ENCODE measurements at regions not wholly inside any gene's neighbourhood (a gene's known extent, or its start where the extent isn't known, plus 50 kb on each side); places are given as distances from the start of the nearest gene placed in this dataset.
"Not testable (repeated sequence)": the region's sequence is repeated elsewhere in the genome, so short reads cannot be mapped to it uniquely, and the experiment has no call there.

DNA sequence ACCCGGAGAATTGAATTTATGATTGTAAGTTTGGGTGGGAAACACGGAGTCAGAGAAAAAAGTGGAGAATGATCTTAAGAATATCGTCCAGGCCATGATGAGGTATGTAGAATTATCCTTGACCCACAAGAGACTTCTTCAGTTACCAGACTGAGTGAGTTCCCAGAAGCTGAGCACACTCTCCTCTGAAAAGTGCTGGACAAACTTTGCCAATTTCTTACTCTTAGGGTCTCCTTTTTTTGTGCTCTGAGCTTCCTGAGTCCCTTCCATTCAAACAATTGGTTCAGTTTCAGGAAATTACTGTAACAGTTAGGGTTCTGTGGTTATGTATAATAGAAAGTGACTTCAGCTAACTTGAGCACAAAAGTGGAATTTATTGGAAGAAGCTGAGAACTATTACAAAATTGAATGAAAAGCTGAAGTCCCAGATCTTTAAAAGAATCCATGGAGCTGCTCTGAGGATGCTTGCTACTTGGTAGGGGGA, 50.6 kb upstream of the EHBP1 start:
- H3K4me1 ChIP-seq (ENCODE audit: control insufficient read depth, insufficient read depth, low read length, poor library complexity, severe bottlenecking), result no peaks in the 10 kb centered on the region
- H3K4me3 ChIP-seq (ENCODE audit: extremely low read depth, insufficient read depth, low read length, poor library complexity, severe bottlenecking), result no peak overlapping the region
- no peak overlapping the region for H3K27ac ChIP-seq (ENCODE audit: low read depth, low read length, severe bottlenecking)
- H3K9me3 ChIP-seq (ENCODE audit: control insufficient read depth, low read length), result no peaks in the 10 kb centered on the region
- H3K36me3 ChIP-seq (ENCODE audit: control insufficient read depth, insufficient read depth, low read length), result no peaks in the 10 kb centered on the region
- WGBS, 2 experiments (ENCODE audit: insufficient coverage in 2 of 2), result 80% methylated on average over 1 of the region's 3 CpGs; no CpG with 5 or more reads in 1 of the 2 experiments

DNA sequence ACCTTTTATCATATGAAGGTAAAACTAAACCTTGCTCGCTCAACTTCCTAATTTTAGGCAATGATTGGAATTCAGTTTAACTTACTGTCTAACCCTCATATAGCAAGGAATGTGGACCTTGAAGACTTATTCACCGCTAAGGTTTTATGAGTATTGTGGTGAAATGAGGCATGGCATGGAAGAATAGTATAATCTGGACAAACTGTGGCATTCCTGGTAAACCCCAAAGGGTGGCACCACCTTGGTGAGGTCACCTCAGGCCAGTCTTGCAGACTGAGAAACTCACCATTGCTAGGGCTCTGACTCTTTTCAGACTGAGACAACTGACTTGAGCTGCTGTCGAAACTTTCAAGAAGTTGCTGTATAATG, 51.1 kb upstream of the EHBP1 start:
- Histone ChIP-seq H3K36me3 (ENCODE audit: control insufficient read depth, insufficient read depth, low read length) (no peaks in the 10 kb centered on the region), H3K4me3 (ENCODE audit: extremely low read depth, insufficient read depth, low read length, poor library complexity, severe bottlenecking) (no peak overlapping the region), H3K27ac (ENCODE audit: low read depth, low read length, severe bottlenecking) (no peak overlapping the region), H3K4me1 (ENCODE audit: control insufficient read depth, insufficient read depth, low read length, poor library complexity, severe bottlenecking) (no peaks in the 10 kb centered on the region), H3K9me3 (ENCODE audit: control insufficient read depth, low read length) (no peaks in the 10 kb centered on the region)
- 100% methylated on average over 1 of the region's 3 CpGs for WGBS, 2 experiments (ENCODE audit: insufficient coverage in 2 of 2)

DNA sequence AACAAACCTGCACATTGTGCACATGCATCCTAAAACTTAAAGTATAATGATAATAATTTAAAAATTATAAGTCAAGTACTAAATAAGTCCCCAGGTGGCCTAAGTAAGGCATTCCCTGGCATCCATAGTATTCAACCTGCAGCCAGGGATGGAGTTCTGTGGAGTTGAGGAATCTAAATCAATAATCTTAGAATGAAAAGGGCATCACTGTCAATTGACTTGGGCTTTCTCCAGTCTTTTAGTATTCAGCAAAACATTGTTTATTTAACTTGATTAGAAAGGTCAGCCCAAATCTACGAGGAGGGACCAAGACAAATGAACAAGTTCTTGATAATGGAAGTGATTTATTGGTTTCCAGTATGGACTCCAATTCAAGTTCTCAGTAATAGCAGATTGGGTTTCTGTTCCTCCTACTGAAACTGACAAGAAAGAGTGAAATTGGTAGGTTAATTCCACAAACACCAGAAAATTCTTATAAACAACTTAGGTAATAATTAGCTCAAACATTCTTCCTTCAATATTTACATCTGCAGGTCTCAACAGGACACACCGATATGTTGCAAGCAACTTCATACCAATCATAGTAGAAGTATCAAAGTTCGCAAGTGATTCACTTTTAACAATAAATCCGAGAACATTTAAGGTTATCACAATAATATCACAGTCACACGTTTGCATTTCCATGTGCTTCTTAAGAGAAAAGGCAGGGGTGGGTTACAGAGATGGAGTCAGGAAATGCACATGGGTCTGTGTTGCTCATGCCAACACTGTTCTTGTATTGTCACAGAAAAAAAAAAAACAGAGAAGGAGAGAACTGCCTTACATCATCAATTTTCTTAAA, 51.7 kb upstream of the EHBP1 start:
- 100% methylated on average over 1 to 2 of the region's 5 CpGs for WGBS, 2 experiments (ENCODE audit: insufficient coverage in 2 of 2)
- no peak overlapping the region for H3K4me3 ChIP-seq (ENCODE audit: extremely low read depth, insufficient read depth, low read length, poor library complexity, severe bottlenecking)
- no peaks in the 10 kb centered on the region for H3K9me3 ChIP-seq (ENCODE audit: control insufficient read depth, low read length)
- H3K4me1 ChIP-seq (ENCODE audit: control insufficient read depth, insufficient read depth, low read length, poor library complexity, severe bottlenecking), result no peaks in the 10 kb centered on the region
- H3K27ac ChIP-seq (ENCODE audit: low read depth, low read length, severe bottlenecking), result no peak overlapping the region
- H3K36me3 ChIP-seq (ENCODE audit: control insufficient read depth, insufficient read depth, low read length), result no peaks in the 10 kb centered on the region

DNA sequence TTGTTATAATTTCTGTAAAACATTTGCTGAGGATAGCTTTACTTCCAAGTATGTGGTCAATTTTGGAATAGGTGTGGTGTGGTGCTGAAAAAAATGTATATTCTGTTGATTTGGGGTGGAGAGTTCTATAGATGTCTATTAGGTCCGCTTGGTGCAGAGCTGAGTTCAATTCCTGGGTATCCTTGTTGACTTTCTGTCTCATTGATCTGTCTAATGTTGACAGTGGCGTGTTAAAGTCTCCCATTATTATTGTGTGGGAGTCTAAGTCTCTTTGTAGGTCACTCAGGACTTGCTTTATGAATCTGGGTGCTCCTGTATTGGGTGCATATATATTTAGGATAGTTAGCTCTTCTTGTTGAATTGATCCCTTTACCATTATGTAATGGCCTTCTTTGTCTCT, 56.4 kb upstream of the EHBP1 start:
- H3K4me1 ChIP-seq (ENCODE audit: control insufficient read depth, insufficient read depth, low read length, poor library complexity, severe bottlenecking); H3K9me3 ChIP-seq (ENCODE audit: control insufficient read depth, low read length); H3K36me3 ChIP-seq (ENCODE audit: control insufficient read depth, insufficient read depth, low read length); H3K27ac ChIP-seq (ENCODE audit: low read depth, low read length, severe bottlenecking); H3K4me3 ChIP-seq (ENCODE audit: extremely low read depth, insufficient read depth, low read length, poor library complexity, severe bottlenecking): not testable (repeated sequence)
- no CpG with 5 or more reads among the region's 2 CpGs for WGBS, 2 experiments (ENCODE audit: insufficient coverage in 2 of 2)

DNA sequence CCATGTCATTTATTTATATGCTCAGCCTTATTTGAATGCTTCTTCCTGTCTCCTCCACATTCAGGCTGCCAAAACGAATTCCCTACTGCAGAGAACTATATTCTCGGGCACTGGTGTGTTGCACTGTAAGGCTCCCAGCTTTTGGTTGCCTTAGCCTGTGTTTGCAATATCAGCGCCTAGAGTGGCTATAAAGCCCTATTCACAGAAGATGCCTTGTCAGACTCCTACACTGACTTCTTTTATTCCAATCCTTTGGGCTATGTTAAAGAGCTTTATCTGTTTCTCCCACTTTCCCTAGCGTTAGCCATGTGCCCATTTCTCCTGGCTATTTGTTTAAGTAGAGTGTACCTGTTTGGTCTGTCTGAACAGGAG, 62.4 kb upstream of the EHBP1 start:
- Histone ChIP-seq H3K4me3 (ENCODE audit: extremely low read depth, insufficient read depth, low read length, poor library complexity, severe bottlenecking) (no peak overlapping the region), H3K27ac (ENCODE audit: low read depth, low read length, severe bottlenecking) (no peak overlapping the region), H3K4me1 (ENCODE audit: control insufficient read depth, insufficient read depth, low read length, poor library complexity, severe bottlenecking) (no peaks in the 10 kb centered on the region), H3K9me3 (ENCODE audit: control insufficient read depth, low read length) (no peaks in the 10 kb centered on the region), H3K36me3 (ENCODE audit: control insufficient read depth, insufficient read depth, low read length) (no peaks in the 10 kb centered on the region)
- WGBS, 2 experiments (ENCODE audit: insufficient coverage in 2 of 2), result 50 to 60% methylated on average over 1 to 2 of the region's 4 CpGs

DNA sequence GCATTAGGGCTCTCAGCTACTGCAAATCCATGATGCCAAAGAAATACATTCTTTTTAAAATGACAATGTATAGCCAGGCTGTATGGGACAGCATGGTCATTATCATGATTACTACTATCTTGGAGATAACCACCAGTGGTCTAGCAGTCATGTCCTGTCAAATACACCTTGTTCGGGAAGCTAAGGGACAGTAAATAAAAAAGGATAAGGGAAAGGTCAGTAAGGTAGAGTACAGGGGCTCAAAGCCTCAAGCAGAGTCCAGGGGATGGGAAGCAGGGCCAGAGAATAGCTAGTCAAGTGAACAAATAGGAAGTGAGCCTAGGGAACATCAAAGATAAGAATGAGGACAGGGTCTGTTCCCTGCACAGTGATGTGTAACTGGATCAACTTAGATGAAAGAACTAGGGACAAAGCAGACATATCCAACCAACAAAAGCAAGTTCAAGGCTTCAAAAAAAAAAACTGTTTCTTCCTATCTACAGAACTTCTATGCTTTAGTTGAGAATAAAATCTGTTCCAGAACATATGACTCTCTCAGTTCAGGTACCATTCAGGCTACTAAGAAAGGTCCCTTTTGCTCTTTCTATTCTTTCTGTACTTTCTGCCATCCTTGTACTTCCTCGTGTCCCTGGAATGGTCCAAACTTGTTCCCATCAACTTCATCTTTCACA, 62.9 kb upstream of the EHBP1 start:
- Histone ChIP-seq H3K4me1 (ENCODE audit: control insufficient read depth, insufficient read depth, low read length, poor library complexity, severe bottlenecking) (no peaks in the 10 kb centered on the region), H3K36me3 (ENCODE audit: control insufficient read depth, insufficient read depth, low read length) (no peaks in the 10 kb centered on the region), H3K9me3 (ENCODE audit: control insufficient read depth, low read length) (no peaks in the 10 kb centered on the region), H3K27ac (ENCODE audit: low read depth, low read length, severe bottlenecking) (no peak overlapping the region), H3K4me3 (ENCODE audit: extremely low read depth, insufficient read depth, low read length, poor library complexity, severe bottlenecking) (no peak overlapping the region)
- 76 to 91% methylated on average over 1 to 2 of the region's 2 CpGs for WGBS, 2 experiments (ENCODE audit: insufficient coverage in 2 of 2)

DNA sequence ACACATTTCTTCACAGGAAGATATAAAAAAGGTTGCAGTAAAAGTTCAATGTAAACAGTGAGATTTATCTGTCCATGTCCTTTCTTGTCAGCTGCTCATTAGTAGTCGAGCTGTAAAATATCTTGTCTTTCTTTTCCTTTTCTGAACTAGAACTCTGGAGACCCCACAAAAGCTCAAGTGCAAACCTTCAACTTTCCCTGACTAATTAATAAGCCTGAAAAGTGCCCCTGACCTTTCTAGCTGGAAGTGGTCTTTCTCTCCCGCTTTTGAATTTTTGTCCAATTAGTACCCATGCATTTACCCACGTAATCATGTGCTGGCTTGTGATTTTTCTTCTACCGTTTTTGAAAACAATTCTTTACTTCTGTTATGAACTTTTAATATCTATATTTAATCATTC, 63.6 kb upstream of the EHBP1 start:
- WGBS, 2 experiments (ENCODE audit: insufficient coverage in 2 of 2), result 63 to 100% methylated on average over 1 to 2 of the region's 4 CpGs
- Histone ChIP-seq H3K4me1 (ENCODE audit: control insufficient read depth, insufficient read depth, low read length, poor library complexity, severe bottlenecking) (no peaks in the 10 kb centered on the region), H3K9me3 (ENCODE audit: control insufficient read depth, low read length) (no peaks in the 10 kb centered on the region), H3K4me3 (ENCODE audit: extremely low read depth, insufficient read depth, low read length, poor library complexity, severe bottlenecking) (no peak overlapping the region), H3K36me3 (ENCODE audit: control insufficient read depth, insufficient read depth, low read length) (no peaks in the 10 kb centered on the region), H3K27ac (ENCODE audit: low read depth, low read length, severe bottlenecking) (no peak overlapping the region)

DNA sequence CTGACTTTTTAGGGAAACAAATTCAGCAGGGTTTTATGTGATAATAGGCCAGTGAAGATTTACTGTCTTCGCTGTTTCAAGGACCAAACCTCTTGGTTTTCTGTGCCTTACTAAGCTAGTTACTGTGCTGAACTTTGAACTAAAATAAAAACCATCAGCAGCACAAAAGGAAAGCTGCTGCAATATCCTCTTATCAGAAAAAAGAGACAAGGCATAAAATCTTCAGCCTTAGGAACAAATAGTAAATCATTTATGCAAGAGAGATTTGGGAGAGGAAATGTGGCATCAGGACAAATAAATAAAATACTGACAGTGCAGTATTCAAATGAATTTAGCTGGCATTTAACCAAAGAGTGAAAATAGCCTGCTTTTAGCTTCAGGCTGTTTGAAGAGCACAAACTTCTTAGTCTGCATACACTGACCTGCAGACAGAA, 64.1 kb upstream of the EHBP1 start:
- Histone ChIP-seq H3K9me3 (ENCODE audit: control insufficient read depth, low read length) (no peaks in the 10 kb centered on the region), H3K27ac (ENCODE audit: low read depth, low read length, severe bottlenecking) (no peak overlapping the region), H3K4me3 (ENCODE audit: extremely low read depth, insufficient read depth, low read length, poor library complexity, severe bottlenecking) (no peak overlapping the region)

DNA sequence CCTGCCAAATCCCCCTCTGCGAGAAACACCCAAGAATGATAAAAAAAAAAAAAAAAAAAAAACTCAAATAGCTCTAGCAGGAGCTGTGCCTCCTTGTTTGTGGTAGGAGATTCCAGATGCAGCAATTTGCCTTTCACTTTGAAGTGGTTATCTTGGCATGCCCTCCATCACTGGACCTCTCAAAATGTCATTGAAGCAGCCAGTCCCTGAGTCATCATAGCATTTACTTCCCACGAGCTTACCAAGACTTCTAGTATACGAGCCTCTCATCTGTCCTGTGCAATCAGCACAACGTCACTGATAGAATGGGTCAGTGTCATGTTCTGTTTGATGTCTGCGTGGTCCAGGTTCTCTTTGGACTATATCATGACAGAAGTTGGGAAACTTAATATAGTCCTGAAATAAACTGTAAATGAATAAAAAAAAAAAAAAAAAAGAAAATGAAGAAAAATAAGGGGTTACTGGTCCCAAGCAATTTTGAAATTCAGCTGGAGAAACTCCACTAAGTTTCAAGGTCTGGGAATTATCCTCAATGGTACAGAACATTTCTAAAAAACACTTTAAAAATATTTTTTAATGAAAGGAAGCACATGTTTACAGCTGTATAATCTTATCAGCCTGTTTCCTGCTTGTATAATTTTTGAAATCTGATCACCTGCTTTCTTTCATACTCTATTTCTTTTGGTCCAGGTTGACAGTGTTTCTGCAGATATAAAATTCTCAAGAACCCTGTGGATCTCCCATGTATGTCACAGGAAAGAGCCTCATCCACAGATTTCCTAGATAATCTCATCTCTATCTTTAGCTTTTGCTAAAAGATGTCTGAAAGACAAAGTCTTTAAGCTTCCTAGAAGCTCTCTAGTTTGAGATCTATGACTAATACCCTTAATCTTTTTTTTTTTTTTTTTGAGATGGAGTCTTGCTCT, 74.1 kb upstream of the EHBP1 start:
- 80% methylated on average over 1 of the region's 5 CpGs; no CpG with 5 or more reads in 1 of the 2 experiments for WGBS, 2 experiments (ENCODE audit: insufficient coverage in 2 of 2)

More for the DNA sequence above, 64.1 kb upstream of the EHBP1 start:
- WGBS, 2 experiments (ENCODE audit: insufficient coverage in 2 of 2), result no CpG with 5 or more reads among the region's 1 CpG
- Histone ChIP-seq H3K4me1 (ENCODE audit: control insufficient read depth, insufficient read depth, low read length, poor library complexity, severe bottlenecking) (no peaks in the 10 kb centered on the region), H3K36me3 (ENCODE audit: control insufficient read depth, insufficient read depth, low read length) (no peaks in the 10 kb centered on the region)

DNA sequence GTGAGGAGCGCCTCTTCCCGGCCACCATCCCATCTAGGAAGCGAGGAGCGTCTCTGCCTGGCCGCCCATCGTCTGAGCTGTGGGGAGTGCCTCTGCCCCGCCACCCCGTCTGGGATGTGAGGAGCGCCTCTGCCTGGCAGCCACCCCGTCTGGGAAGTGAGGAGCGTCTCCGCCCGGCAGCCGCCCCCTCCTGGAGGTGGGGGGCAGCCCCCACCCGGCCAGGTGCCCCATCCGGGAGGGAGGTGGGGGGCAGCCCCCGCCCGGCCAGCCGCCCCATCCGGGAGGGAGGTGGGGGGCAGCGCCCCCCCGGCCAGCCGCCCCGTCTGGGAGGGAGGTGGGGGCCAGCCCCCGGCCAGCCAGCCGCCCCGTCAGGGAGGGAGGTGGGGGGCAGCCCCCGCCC, 75.3 kb upstream of the EHBP1 start:
- H3K4me1 ChIP-seq (ENCODE audit: control insufficient read depth, insufficient read depth, low read length, poor library complexity, severe bottlenecking); H3K36me3 ChIP-seq (ENCODE audit: control insufficient read depth, insufficient read depth, low read length); H3K9me3 ChIP-seq (ENCODE audit: control insufficient read depth, low read length); H3K4me3 ChIP-seq (ENCODE audit: extremely low read depth, insufficient read depth, low read length, poor library complexity, severe bottlenecking); H3K27ac ChIP-seq (ENCODE audit: low read depth, low read length, severe bottlenecking): not testable (repeated sequence)
- 98% methylated on average over 10 of the region's 28 CpGs; no CpG with 5 or more reads in 1 of the 2 experiments for WGBS, 2 experiments (ENCODE audit: insufficient coverage in 2 of 2)

More for the DNA sequence above, 74.1 kb upstream of the EHBP1 start:
- Histone ChIP-seq H3K27ac (ENCODE audit: low read depth, low read length, severe bottlenecking) (no peak overlapping the region), H3K4me1 (ENCODE audit: control insufficient read depth, insufficient read depth, low read length, poor library complexity, severe bottlenecking) (no peaks in the 10 kb centered on the region), H3K9me3 (ENCODE audit: control insufficient read depth, low read length) (no peaks in the 10 kb centered on the region), H3K4me3 (ENCODE audit: extremely low read depth, insufficient read depth, low read length, poor library complexity, severe bottlenecking) (no peak overlapping the region), H3K36me3 (ENCODE audit: control insufficient read depth, insufficient read depth, low read length) (no peaks in the 10 kb centered on the region)

Data from mesodermal cell (in vitro differentiated cells).